ENCODE measurements at regions not wholly inside any gene's neighbourhood (a gene's known extent, or its start where the extent isn't known, plus 50 kb on each side); places are given as distances from the start of the nearest gene placed in this dataset.

DNA sequence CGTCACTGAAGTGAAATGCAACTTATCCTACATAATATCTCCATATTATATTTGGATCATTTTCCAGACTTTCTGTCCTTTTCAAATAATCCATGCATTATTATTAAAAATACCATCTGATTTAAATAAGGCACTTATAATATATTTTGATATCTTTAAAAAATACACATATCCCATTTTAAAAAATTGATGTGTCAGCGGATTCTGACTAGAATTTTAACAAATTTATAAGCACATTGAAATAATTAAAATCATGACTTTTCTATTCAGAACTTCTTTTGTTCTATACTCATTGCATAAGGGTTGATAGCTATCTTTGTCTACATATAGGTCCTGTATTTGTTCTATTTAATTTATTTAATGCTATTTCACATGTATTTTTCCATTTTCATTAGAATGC, 199.0 kb upstream of the DSEL start:
- FAIRE-seq: no peak

DNA sequence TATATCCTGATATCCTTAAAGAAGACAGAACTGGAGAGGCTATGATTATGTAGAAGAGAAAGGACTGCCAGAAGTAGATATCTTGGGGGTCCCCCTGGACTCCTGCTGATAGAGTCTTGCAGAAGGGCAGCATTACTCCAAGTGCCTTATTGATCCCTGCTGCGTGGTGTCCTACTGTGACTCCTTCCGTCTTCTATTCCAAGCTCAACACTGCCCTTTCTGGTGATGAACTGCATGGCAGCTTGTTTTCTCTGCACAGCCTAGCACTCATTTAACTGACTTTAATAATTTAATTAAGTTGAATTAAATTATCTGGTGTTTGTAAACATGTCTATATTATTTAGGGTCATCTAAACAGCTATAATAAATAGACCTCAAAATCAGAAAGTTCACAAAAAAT, 194.1 kb upstream of the DSEL start:
- FAIRE-seq: no peak

DNA sequence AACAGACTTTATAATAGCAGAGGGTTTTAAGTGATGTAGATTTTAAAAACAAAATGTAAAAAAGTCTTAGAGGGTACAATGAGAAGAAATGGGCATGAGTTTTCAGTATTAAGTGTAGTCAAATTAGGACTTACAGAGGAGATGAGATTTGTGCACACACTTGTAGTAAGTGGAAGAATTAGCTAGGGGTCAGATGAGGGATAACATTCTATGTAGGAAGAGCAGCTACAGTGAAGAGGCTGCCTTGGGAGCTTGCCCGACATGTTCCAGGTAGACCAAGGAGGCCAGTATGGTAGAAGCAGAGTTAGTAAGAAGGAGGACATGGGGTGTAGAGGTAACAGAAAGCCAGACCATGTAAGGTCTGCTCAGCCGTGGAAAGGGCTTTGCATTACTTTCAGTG, 189.2 kb upstream of the DSEL start:
- FAIRE-seq: no peak

DNA sequence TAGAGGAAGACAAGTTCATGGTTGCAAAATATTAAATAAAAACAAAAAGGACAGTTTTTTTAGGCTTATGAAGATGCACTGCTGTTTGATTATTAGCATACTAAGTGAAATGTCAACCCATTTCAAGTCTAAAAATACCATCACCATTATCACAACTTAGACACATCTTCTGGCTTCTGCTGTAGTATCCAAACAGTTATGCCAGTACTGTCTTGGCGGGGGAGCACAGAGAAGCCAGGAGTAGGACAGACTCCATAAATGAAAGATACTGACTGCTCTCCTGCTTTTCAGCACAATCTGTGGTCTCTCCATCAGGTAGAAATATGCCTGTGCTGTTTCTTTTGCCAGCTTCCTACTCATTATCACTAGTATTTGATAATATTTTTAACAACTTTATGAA, 179.2 kb upstream of the DSEL start:
- FAIRE-seq: no peak

DNA sequence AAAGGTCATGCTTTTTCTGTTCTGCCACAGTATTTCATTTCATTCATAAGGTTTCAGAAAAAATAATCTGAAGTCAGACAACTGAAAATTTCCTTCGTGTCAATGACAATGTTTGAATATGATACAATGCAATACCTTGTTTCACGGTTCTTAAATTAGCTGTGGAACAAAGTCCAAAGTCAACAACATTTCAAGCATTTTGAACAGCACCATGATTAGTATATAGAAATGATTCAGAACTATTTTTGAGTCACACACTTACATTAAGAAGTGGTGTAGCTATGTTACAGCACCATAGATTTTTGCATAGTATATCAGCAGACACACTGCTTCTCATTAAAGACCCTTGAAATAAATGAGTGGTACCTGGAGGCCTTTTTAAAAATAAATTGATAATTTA, 178.3 kb upstream of the DSEL start:
- FAIRE-seq: no peak

DNA sequence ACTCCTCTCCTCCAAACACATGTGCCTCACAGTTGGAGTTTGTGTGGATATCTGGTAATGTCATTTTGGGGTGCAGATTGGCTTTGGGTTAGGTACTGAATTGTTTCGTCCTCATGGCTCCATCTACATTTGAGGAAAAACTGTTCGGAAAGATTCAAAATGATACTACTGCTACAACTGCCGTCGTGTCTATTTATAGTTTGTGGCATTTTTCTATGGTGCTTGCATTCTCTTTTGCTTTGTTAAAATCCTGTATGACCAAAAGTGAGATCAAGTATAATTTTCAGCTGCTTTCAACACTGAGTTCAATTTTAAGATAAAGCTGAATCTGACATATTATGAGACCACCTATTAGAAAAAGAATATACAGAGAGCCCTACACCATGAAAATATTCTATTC, 176.3 kb upstream of the DSEL start:
- FAIRE-seq: no peak

DNA sequence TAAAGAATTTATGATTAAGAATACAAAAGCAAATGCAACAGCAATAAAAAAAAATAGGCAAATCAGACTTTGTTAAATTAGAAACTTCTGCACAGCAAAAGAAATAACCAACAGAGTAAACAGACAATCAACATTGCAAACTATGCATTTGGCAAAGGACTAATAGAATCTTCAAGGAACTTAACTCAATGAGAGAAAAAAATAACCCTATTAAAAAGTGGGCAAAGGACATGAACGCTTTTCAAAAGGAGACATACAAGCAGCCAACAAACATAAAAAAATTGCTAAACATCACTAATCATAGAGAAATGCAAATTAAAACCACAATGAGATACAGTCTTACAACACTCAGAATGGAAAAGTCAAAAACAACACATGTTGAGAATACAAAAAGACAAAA, 166.0 kb upstream of the DSEL start:
- no peak for FAIRE-seq

DNA sequence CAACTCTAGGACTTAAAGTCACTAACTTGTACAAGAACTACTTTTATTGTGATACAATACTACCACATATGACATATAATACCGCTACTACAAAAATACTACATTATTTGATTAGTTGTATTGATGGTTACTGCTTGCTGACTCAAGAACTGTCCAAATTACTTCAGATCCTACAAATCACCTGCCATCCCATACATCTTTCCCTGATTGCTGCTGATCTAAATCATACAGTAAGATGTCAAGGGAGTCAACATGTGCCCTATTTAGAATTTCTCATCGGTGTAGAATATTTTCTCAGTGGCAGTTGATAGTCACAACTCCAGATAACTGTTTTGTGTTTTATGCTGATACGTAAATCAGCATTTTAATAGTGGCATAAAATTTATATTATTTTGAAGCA, 161.0 kb upstream of the DSEL start:
- no peak for FAIRE-seq

DNA sequence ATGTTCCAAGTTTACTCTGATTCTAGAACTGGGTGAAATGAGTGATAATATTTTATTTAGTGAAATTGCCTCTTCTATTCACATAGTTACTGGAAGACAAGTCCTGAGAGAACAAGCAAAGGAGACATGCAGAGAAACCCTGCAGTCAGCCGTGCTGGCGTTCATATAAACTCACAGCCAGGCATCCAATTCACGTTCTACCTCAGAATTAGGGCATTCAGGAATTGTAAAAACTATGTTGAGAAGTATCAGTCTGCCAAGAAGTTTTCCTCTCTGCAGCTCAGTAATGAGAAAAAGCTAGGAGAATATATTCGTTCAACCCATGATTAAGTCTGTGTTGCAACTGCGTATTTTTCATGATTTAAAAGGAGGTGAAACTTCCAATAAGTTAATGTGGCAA, 156.2 kb upstream of the DSEL start:
- no peak for FAIRE-seq

DNA sequence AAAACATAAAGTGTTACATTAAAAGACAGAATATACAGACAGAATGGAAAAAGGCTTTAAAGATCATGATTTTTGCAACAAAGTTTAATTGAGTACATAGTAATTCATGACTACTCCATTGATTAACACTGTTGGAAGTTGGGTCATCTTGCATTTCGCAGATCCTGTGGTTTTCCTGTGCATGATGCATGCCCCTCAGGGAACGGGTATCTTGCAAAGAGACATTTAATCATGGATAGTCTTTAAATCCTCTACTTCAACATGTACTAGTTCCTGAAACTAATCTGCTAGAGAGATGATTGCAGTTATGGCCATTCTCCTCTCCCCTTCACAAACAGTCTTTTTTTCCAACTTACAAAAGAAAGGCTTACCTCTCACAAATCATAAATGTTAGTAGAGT, 155.6 kb upstream of the DSEL start:
- no peak for FAIRE-seq

DNA sequence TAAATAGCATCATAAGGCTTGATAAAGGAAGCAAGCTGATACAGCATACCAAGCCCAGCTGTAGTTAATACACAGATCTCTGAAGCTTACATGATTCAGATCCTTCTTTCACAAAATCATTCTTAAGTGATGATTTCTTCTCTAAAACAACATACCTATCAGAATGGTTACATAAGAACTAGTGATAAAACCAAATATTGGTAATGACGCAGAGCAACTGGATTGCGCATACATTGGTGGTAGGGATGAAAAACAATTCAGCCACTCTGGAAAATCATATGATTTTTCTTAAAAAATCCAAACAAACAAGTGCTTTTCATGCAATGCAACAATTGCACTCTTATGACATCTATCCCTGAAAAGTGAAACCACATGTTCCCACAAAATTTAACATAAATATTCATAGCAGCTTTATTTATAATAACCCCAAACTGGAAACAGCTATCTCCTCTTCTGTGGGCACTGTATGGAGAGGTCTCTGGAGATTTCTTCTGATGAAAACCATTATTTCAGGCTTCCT, 153.6 kb upstream of the DSEL start:
- FAIRE-seq: no peak

DNA sequence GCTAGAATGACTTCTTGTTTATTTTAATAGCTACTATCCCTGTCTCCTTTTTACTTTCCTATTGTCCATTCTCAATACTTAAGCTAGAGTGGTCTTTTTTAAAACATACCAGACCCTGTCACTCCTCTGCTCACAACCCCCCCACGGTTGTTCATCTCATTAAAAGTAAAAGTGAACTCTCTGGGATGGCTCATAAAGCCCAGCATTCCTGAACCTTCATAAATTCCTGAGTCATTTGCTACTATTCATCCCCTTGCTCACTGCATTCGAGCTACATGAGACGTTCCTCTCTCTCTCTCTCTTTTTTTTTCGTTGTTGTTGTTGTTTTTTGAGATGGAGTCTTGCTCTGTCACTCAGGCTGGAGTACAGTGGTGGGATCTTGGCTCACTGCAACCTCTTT, 148.7 kb upstream of the DSEL start:
- FAIRE-seq: no peak

DNA sequence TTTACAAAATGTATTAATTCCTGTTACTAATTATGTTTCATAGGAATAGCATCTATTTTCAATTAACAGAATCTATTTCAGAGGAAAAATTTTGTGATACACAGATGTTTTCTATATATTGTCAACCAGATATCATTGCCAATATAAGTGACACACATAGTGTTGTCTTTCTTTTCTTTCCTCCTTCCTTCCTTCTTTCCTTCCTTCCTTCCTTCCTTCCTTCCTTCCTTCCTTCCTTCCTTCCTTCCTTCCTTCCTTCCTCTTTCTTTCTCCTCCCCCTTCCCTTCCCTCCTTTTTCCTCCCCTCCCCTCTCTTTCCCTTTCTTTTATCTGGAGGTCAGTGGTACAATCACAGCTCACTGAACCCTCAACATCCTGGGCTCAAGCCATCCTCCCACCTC, 146.5 kb upstream of the DSEL start:
- no peak for FAIRE-seq

DNA sequence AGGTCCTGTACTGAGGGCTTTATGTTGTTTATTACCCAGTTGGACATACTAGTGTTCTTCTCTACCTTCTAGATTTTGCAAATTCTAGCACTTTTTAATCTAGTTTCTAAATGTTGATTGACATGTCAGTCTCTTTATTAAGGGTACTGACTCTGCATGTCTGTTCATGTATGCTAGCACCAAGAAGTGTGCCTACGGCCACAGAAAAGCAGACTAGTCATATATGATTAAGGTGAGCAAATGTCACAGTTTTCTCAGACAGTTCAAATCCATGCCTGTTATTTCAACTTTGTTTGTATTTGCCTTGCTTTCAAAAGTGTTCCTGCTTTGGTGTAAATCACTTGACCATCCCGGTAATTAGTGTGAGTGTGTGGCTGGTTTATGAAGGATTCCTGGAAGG, 145.0 kb upstream of the DSEL start:
- FAIRE-seq: no peak

DNA sequence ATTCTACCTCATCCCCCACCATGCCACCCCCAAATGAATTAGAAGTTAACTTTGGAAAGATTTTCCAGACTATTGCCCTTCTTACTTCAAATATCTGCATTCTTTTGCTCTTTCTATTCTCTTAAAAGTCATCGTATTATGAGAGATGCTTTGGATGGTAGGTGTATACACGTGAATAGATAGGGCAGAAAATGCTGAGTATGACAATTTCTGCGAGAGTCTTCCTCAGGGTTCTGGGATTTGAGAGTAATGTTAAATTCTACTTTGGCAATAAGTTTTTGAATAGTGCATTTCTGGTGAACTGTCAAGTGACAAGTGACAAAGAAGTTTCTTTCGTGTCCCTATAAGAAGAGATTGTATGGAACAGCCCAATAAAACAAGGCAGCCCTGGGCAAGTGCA, 137.6 kb upstream of the DSEL start:
- FAIRE-seq: no peak

DNA sequence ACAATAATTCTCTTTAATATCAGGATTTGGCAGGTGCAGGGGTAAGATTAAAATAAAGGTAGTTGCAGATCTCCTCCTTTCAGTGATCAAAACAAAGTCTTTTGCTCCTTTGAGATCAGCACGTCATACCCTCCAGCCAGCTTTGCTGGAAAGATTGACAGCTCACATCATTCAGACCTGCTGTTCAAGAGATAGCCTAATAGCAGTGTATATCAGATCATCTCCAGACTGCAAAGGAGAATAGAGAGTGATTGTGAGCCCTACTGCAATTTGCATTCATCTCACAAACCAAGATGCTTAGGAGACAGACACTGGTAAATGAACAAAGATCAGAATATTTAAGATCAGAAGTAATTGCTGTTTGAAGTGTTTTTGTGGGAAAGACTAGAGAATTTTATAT, 135.8 kb upstream of the DSEL start:
- no peak for FAIRE-seq

DNA sequence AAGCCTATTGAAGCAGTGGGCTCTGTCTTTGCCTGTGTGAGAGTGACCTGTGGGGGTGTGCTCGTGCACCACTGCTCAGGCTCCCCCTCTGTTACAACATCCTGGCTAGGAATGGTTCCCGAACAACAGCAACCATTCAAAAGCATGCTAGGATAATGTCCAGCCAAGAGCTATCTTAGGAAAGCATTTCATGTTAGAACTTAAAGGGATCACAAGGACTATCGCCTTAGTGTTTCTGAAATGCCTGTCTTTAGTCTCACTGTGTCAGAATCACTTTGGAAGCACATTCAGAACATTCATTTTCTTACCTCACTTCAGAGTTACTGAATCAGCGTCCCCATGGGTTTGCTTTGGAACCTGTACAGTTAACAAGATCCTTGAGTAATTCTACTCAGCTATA, 134.9 kb upstream of the DSEL start:
- no peak for FAIRE-seq

DNA sequence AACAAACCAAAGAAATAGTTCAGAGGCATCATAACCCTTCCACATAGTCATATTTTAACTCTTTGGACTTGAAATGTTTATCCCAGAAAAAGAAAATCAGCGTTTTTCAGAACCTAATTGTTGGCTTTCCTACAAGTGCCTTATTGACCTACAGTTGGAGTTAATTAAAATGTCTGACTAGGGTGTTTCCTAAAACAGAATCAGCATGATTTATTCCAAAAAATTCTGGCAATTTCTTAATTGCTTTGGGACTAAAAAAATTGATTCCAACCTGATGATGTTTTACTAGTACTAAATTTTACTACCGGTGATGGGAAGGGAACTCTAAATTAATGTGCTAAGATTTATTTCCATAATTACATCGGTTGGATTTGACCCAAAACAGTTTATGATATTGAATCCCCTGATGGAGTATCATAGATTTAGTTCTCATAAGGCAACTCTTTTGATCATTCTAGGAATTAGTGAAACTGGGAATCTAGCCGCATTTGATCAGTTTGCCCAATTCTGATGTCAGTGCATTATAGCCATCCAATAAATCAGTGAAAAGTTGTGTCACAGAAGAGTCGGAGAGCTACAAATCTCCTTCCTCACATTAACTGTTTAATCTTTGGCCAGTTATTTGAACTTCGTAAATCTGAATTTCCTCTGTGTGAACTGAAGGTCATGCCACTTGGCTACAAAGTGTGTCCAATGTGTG, 134.3 kb upstream of the DSEL start:
- FAIRE-seq: no peak

DNA sequence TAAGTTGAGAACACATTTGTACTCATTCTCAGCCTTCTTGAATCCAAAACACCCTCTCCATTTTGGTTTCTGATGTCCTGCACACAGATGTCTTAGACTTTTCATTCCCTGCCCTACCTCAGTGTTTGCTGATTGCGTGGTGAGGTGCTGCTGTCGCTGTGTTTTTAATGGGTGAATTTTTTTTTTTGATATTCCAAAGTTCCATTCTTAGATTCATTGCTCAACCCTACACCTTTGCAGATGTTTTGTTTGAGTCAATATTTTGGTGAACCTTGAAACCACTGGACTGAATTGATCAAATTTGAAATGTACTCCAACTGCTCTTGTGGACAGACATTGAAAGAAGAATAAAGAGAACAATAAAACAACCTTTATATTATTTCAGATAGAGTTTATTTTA, 130.4 kb upstream of the DSEL start:
- FAIRE-seq: no peak

DNA sequence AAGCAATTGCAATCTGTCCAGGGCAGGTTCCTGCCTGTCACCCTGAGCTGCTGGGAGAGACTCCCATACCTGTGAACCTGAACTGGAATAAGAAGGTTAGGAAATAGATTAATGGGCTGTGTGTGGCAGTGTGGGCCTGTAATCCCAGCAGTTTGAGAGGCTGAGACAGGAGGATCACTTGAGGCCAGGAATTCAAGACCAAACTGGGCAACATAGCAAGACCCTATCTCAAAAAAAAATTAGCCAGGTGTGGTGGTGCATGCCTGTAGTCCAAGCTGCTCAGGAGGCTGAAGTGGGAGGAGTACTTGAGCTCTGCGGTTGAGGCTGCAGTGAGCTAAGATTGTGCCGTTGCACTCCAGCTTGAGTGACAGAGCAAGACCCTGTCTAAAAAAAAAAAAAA, 127.7 kb upstream of the DSEL start:
- FAIRE-seq: no peak

DNA sequence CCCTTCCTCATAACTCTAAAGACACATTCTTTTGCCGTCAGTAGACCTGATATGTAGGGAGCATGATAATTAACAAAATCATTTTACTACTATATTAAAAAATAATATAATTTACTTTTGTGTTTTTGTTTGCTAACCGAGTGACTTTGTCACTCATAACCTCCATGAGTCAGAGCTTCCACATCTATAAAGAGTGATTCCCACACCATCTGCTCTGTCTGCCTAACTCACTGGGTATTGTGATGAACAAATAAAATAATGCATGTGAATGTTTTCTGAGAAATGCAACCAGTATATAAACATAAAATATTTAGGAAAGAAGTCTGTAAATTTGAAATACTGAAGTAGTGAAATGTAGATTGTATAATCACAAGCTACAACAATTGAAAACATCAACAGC, 123.4 kb upstream of the DSEL start:
- FAIRE-seq: no peak

DNA sequence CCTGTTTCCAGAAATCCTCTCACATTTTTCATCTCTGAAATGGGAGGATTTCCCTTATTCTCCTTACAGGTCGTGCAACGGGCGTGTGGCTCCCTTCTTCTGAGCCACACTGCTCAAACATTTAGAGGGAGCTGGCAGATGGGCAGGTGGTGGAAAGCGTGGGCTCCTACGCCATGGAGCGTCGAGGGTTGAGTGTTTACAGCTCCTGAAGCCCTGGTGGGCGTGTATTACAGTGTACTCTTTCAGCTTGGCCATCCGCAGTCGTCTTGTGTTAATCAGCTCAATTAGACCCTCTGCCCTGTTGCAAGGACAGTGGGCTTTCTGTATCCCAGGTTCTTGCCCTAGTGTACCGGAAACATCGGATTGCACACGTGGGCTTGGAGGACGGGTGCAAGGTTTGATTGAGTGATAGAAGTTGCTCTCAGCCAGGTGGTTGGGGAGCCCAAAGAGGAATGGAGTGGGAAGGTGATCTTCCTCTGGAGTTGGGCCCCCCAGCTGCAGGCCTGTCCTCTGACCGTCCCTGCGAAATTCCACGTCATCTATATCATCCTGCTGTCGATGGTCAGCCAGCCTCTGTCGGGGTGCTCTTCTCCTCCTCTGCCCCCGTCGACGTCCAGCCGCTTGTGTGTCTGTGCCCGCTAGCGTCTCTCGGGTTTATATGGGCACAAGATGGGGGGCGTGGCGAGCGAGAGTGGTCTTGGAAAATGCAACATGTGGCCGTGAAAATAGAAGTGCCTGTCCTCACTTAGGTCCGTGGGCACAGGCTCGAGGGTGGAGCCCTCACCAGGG, 120.3 kb upstream of the DSEL start:
- FAIRE-seq: no peak

DNA sequence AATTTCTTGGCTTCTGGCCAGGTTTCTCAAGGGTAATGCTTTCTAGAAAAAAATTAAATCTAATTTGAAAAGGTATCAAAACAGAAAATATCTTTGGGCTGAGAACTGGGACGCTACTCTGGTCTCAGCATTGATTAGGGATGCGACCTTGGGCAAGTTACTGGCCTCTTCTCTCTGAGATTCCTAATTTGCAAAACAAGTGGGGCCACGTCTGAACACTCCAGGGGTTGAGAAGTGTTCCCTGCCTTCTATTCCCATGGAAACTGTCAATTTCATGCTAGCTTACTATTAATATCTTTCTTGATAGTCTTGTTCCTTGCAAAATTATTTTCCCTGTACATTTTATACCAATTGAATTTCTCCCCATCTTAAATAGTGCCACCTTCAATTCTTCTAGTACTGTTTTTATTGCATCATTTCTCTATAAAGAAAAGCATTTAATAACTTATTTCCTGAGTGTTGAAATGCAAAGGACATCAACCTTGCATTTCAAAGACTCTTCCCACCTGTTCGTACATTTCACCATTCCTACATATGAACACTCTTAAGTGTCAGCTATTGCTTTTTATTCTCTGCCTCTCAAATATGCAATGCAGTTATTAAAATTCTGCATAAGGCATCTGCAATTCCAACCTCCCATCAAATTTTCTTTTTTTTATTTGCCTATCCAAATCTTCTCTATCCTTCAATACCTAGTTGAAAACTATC, 118.3 kb upstream of the DSEL start:
- no peak for FAIRE-seq

DNA sequence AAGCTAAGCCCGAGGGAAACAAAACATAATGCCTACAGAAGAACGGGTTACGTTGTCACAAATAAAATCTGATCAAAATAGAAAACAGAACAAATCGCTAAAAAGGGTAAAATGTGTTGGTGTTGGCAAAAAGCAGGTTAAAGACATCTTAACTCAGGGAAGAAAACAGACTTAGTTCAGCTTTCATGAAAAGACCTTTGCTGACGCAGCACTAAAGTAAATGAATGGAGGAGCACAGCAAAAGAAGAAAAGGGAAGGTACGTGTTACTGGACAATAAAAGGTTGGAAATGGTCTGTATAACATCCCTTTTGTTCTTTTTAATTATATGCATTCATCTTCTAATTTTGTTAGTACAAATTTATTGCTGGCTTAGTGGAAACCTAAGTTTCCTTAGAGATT, 117.4 kb upstream of the DSEL start:
- FAIRE-seq: no peak

Measured in islet of Langerhans (tissue), 1 donor.